ENCODE measurements at regions not wholly inside any gene's neighbourhood (a gene's known extent, or its start where the extent isn't known, plus 50 kb on each side); places are given as distances from the start of the nearest gene placed in this dataset.
"Not testable (repeated sequence)": the region's sequence is repeated elsewhere in the genome, so short reads cannot be mapped to it uniquely, and the experiment has no call there.

GRCh38 chr2:145750612-145751011, 1230.7 kb upstream of the ZEB2 start:
- Histone ChIP-seq H3K9me3 (replicated peaks; ENCODE audit: low read length) (no peaks in the 10 kb centered on the region), H3K27me3 (ENCODE audit: control insufficient read depth, insufficient read depth, low read length) (no peaks in the 10 kb centered on the region), H3K36me3 (ENCODE audit: insufficient read depth, low read length) (no peaks in the 10 kb centered on the region), H3K4me3 (ENCODE audit: low read length) (no peak overlapping the region), H3K4me2 (ENCODE audit: low read length) (no peak overlapping the region), H3K4me1 (ENCODE audit: control insufficient read depth, insufficient read depth, low read length) (peaks cover 36% of the 10 kb centered on the region), H3K9ac (ENCODE audit: low read depth, low read length) (peak overlapping the region; percentile 53)

DNA sequence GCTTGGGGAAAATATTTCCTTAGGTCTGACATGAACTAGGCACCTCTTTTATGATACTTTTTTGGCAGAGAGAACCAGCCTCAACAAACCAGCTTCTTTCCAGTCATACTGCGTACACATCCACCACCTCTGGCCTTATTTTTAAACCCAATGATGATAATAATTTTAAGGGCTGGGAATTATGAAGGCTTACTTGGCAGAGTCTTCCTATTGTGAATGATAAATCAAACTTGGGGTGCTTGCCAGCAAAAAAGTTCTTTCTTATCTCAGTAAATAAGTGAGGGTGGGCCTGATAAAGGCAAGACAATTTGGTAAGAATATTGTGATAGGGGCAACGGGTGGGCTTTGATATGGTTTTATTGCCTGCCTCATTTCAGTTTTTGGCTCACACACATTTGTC, 1230.2 kb upstream of the ZEB2 start:
- H3K4me3 ChIP-seq (ENCODE audit: low read length): no peak overlapping the region

DNA sequence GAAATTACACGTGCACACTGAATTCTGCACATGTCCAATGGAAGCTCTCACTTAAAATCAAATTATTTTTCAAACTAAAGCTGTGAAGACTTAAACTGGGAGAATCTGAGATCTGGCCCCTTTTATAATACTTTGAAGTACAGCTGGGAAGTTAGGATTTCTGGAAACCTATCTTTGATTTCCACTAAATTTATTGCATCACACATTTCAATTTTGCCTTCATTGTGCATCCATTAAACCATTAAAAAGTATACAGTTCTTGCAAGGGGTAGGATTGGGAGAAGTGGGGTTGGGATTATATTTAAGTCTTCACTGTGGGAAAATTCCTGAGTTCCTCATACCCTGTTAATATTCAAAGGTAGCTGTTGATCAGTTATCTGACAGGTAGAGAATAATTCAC, 1229.6 kb upstream of the ZEB2 start:
- no peaks in the 10 kb centered on the region for H3K27me3 ChIP-seq (ENCODE audit: control insufficient read depth, insufficient read depth, low read length)
- H3K4me2 ChIP-seq (ENCODE audit: low read length): no peak overlapping the region
- H3K36me3 ChIP-seq (ENCODE audit: insufficient read depth, low read length): no peaks in the 10 kb centered on the region
- H3K4me3 ChIP-seq (ENCODE audit: low read length): no peak overlapping the region
- peaks cover 44% of the 10 kb centered on the region for H3K4me1 ChIP-seq (ENCODE audit: control insufficient read depth, insufficient read depth, low read length)
- H3K9ac ChIP-seq (ENCODE audit: low read depth, low read length): no peak overlapping the region
- no peaks in the 10 kb centered on the region for H3K9me3 ChIP-seq (replicated peaks; ENCODE audit: low read length)

More for the DNA sequence above, 1230.2 kb upstream of the ZEB2 start:
- no peak overlapping the region for H3K9ac ChIP-seq (ENCODE audit: low read depth, low read length)
- no peak overlapping the region for H3K4me2 ChIP-seq (ENCODE audit: low read length)
- no peaks in the 10 kb centered on the region for H3K36me3 ChIP-seq (ENCODE audit: insufficient read depth, low read length)
- H3K4me1 ChIP-seq (ENCODE audit: control insufficient read depth, insufficient read depth, low read length): peaks cover 39% of the 10 kb centered on the region
- H3K9me3 ChIP-seq (replicated peaks; ENCODE audit: low read length): no peaks in the 10 kb centered on the region
- H3K27me3 ChIP-seq (ENCODE audit: control insufficient read depth, insufficient read depth, low read length): no peaks in the 10 kb centered on the region

- Histone ChIP-seq H3K4me3 (ENCODE audit: low read length) (no peak overlapping the region), H3K9me3 (replicated peaks; ENCODE audit: low read length) (no peaks in the 10 kb centered on the region), H3K27me3 (ENCODE audit: control insufficient read depth, insufficient read depth, low read length) (no peaks in the 10 kb centered on the region), H3K9ac (ENCODE audit: low read depth, low read length) (no peak overlapping the region), H3K4me1 (ENCODE audit: control insufficient read depth, insufficient read depth, low read length) (peaks cover 46% of the 10 kb centered on the region), H3K36me3 (ENCODE audit: insufficient read depth, low read length) (no peaks in the 10 kb centered on the region), H3K4me2 (ENCODE audit: low read length) (no peak overlapping the region)
Measured at GRCh38 chr2:145748927-145749326, 1229.0 kb upstream of the ZEB2 start.

DNA sequence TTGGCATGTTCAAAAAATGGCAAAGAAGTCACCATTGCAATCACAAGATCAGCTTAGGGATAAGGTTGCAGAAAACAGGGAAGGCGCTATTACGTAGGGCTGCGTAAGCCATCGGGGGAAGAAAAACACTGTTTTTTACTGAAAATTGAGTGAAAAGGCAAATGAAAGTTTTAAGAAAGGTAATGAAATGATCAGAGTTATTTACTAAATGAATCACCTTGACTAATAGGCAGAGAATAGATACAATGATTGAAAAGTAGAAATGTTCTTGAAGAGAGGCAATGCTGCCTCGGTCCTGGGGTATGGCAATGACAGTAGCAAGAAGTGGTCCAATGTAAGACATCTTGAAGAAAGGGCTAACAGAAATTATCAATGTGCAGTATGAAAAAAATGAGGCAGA, 1227.8 kb upstream of the ZEB2 start:
- no peak overlapping the region for H3K9ac ChIP-seq (ENCODE audit: low read depth, low read length)
- no peak overlapping the region for H3K4me3 ChIP-seq (ENCODE audit: low read length)
- H3K36me3 ChIP-seq (ENCODE audit: insufficient read depth, low read length): no peaks in the 10 kb centered on the region
- H3K4me2 ChIP-seq (ENCODE audit: low read length): no peak overlapping the region
- no peaks in the 10 kb centered on the region for H3K9me3 ChIP-seq (replicated peaks; ENCODE audit: low read length)
- no peaks in the 10 kb centered on the region for H3K27me3 ChIP-seq (ENCODE audit: control insufficient read depth, insufficient read depth, low read length)
- peaks cover 36% of the 10 kb centered on the region for H3K4me1 ChIP-seq (ENCODE audit: control insufficient read depth, insufficient read depth, low read length)

GRCh38 chr2:145745387-145745721, 1225.4 kb upstream of the ZEB2 start:
- not testable (repeated sequence) for H3K9ac ChIP-seq (ENCODE audit: low read depth, low read length); H3K9me3 ChIP-seq (replicated peaks; ENCODE audit: low read length); H3K4me2 ChIP-seq (ENCODE audit: low read length); H3K27me3 ChIP-seq (ENCODE audit: control insufficient read depth, insufficient read depth, low read length); H3K36me3 ChIP-seq (ENCODE audit: insufficient read depth, low read length); H3K4me3 ChIP-seq (ENCODE audit: low read length)
- H3K4me1 ChIP-seq (ENCODE audit: control insufficient read depth, insufficient read depth, low read length): peaks cover 16% of the 10 kb centered on the region

- Histone ChIP-seq H3K9ac (ENCODE audit: low read depth, low read length) (no peak overlapping the region), H3K36me3 (ENCODE audit: insufficient read depth, low read length) (no peaks in the 10 kb centered on the region), H3K27me3 (ENCODE audit: control insufficient read depth, insufficient read depth, low read length) (no peaks in the 10 kb centered on the region), H3K4me3 (ENCODE audit: low read length) (no peak overlapping the region), H3K4me1 (ENCODE audit: control insufficient read depth, insufficient read depth, low read length) (peaks cover 17% of the 10 kb centered on the region), H3K4me2 (ENCODE audit: low read length) (no peak overlapping the region), H3K9me3 (replicated peaks; ENCODE audit: low read length) (no peaks in the 10 kb centered on the region)
Measured at GRCh38 chr2:145744541-145745386, 1224.8 kb upstream of the ZEB2 start.

DNA sequence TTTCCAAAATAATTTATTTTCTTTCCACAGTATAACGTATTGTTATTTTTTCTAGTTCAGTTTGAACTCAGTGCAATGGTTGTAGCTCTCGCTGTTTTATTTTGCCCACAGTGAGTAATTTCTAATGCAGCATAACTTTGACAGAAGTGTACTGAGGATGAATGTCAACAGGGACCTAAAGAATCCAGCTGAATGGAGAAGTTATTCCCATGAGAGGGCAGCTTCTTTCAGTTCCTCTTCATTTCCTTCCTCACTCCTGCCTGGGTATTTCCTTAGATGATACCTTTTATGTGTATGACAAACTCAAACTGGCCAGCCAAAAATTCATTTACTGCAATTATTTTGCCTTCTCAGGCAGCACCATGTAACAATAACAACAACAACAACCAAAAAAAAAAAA, 1223.1 kb upstream of the ZEB2 start:
- H3K27me3 ChIP-seq (ENCODE audit: control insufficient read depth, insufficient read depth, low read length): no peaks in the 10 kb centered on the region
- no peak overlapping the region for H3K9ac ChIP-seq (ENCODE audit: low read depth, low read length)
- no peak overlapping the region for H3K4me3 ChIP-seq (ENCODE audit: low read length)
- H3K4me2 ChIP-seq (ENCODE audit: low read length): no peak overlapping the region
- no peaks in the 10 kb centered on the region for H3K9me3 ChIP-seq (replicated peaks; ENCODE audit: low read length)
- H3K36me3 ChIP-seq (ENCODE audit: insufficient read depth, low read length): no peaks in the 10 kb centered on the region
- H3K4me1 ChIP-seq (ENCODE audit: control insufficient read depth, insufficient read depth, low read length): peaks cover 17% of the 10 kb centered on the region

- no peak overlapping the region for H3K9ac ChIP-seq (ENCODE audit: low read depth, low read length)
- H3K4me3 ChIP-seq (ENCODE audit: low read length): no peak overlapping the region
- no peaks in the 10 kb centered on the region for H3K9me3 ChIP-seq (replicated peaks; ENCODE audit: low read length)
- H3K27me3 ChIP-seq (ENCODE audit: control insufficient read depth, insufficient read depth, low read length): no peaks in the 10 kb centered on the region
- peaks cover 17% of the 10 kb centered on the region for H3K4me1 ChIP-seq (ENCODE audit: control insufficient read depth, insufficient read depth, low read length)
- H3K36me3 ChIP-seq (ENCODE audit: insufficient read depth, low read length): no peaks in the 10 kb centered on the region
- H3K4me2 ChIP-seq (ENCODE audit: low read length): no peak overlapping the region
Measured at GRCh38 chr2:145741636-145742035, 1221.7 kb upstream of the ZEB2 start.

DNA sequence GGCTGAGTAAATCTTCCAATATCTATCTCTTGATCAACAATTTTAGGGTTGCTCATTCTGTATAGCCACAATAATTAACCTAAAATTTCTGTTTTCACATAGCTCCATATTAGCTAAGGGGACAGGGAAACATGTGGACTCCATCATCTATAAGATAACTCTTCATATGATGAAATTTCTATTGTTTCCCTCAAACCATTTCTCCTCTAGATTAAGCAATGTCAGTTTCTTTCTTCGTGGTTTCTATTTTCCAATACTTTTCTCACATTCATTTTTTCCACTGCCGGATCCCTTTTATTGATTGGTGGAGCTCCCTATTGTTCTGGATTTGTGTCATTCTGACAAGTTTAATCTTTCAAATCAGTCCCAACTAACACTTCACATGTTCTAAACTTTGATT, 1221.3 kb upstream of the ZEB2 start:
- Histone ChIP-seq H3K4me3 (ENCODE audit: low read length) (no peak overlapping the region), H3K4me2 (ENCODE audit: low read length) (no peak overlapping the region), H3K27me3 (ENCODE audit: control insufficient read depth, insufficient read depth, low read length) (no peaks in the 10 kb centered on the region), H3K9me3 (replicated peaks; ENCODE audit: low read length) (no peaks in the 10 kb centered on the region), H3K9ac (ENCODE audit: low read depth, low read length) (no peak overlapping the region), H3K4me1 (ENCODE audit: control insufficient read depth, insufficient read depth, low read length) (peaks cover 17% of the 10 kb centered on the region), H3K36me3 (ENCODE audit: insufficient read depth, low read length) (no peaks in the 10 kb centered on the region)

- H3K9ac ChIP-seq (ENCODE audit: low read depth, low read length): no peak overlapping the region
- H3K36me3 ChIP-seq (ENCODE audit: insufficient read depth, low read length): no peaks in the 10 kb centered on the region
- H3K9me3 ChIP-seq (replicated peaks; ENCODE audit: low read length): no peaks in the 10 kb centered on the region
- no peak overlapping the region for H3K4me3 ChIP-seq (ENCODE audit: low read length)
- H3K27me3 ChIP-seq (ENCODE audit: control insufficient read depth, insufficient read depth, low read length): no peaks in the 10 kb centered on the region
- H3K4me1 ChIP-seq (ENCODE audit: control insufficient read depth, insufficient read depth, low read length): peaks cover 12% of the 10 kb centered on the region
- no peak overlapping the region for H3K4me2 ChIP-seq (ENCODE audit: low read length)
Measured at GRCh38 chr2:145740302-145740701, 1220.4 kb upstream of the ZEB2 start.

DNA sequence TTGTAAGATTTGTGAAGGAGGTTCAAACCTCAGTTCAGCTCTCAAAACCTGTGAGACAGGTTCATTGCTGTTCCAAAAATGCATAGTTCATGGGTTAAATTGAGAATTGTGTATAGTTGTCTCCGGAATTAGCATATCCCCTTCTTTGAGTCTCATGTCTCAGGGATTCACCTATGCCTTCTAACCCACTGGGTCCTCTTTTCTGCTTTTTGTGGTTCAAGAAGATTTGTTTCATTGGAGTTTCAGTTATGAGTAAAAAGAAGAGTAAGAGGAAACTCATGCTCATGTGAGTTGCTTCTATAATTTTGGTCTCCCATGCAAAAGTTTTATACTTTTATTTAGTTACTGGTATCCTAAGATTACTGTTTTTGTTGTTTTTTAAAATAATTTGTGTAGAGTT, 1219.8 kb upstream of the ZEB2 start:
- H3K4me2 ChIP-seq (ENCODE audit: low read length): no peak overlapping the region
- H3K4me3 ChIP-seq (ENCODE audit: low read length): no peak overlapping the region
- H3K27me3 ChIP-seq (ENCODE audit: control insufficient read depth, insufficient read depth, low read length): no peaks in the 10 kb centered on the region
- H3K36me3 ChIP-seq (ENCODE audit: insufficient read depth, low read length): no peaks in the 10 kb centered on the region
- H3K9me3 ChIP-seq (replicated peaks; ENCODE audit: low read length): no peaks in the 10 kb centered on the region
- H3K9ac ChIP-seq (ENCODE audit: low read depth, low read length): no peak overlapping the region
- peaks cover 7% of the 10 kb centered on the region for H3K4me1 ChIP-seq (ENCODE audit: control insufficient read depth, insufficient read depth, low read length)

Data from skeletal muscle satellite cell (primary cell).